SK-N-SH treated with all-trans-retinoic acid at 6 μM for 48 hours (cell line): ENCODE measurements at regions not wholly inside any gene's neighbourhood (a gene's known extent, or its start where the extent isn't known, plus 50 kb on each side); places are given as distances from the start of the nearest gene placed in this dataset.
"Not testable (repeated sequence)": the region's sequence is repeated elsewhere in the genome, so short reads cannot be mapped to it uniquely, and the experiment has no call there.

Source experiments
- ATAC-seq: fragments of 200-7000 bp; cut with Tn5 transposase; 3 replicates; pipeline ENCODE4 v1.9.1; 2020; ENCODE audit warnings: mild to moderate bottlenecking, moderate library complexity
- ARNTL ChIP-seq: fragments of 450-650 bp; formaldehyde crosslinking; IDR thresholded peaks from 2 replicates; pipeline ENCODE4 v1.5.0; 2020; ENCODE audit warnings: low read depth, mild to moderate bottlenecking, moderate library complexity, borderline replicate concordance
- BACH2 ChIP-seq: fragments of 250-450 bp; sonication (Bioruptor Pico); IDR thresholded peaks from 2 replicates; pipeline ENCODE4 v1.9.0; 2021; ENCODE audit warnings: mild to moderate bottlenecking, borderline replicate concordance
- CREB5 ChIP-seq: fragments of 250-450 bp; sonication (Bioruptor Pico); IDR thresholded peaks from 2 replicates; pipeline ENCODE4 v1.5.1; 2020; ENCODE audit warnings: low read depth, mild to moderate bottlenecking, moderate library complexity
- CSDC2 ChIP-seq: fragments of 250-450 bp; sonication (Bioruptor Pico); IDR thresholded peaks from 2 replicates; pipeline ENCODE4 v1.5.0; 2020; ENCODE audit warnings: mild to moderate bottlenecking, moderate library complexity
- CSRNP3 ChIP-seq: fragments of 250-450 bp; sonication (Bioruptor Pico); IDR thresholded peaks from 2 replicates; pipeline ENCODE4 v1.5.1; 2021; ENCODE audit warnings: mild to moderate bottlenecking, moderate library complexity
- ESRRG ChIP-seq: fragments of 250-450 bp; sonication (Bioruptor Pico); IDR thresholded peaks from 2 replicates; pipeline ENCODE4 v1.6.1; 2021; ENCODE audit warnings: mild to moderate bottlenecking
- GLIS3 ChIP-seq: fragments of 250-450 bp; sonication (Bioruptor Pico); IDR thresholded peaks from 2 replicates; pipeline ENCODE4 v1.5.0; 2020; ENCODE audit warnings: mild to moderate bottlenecking, moderate library complexity
- ISL1 ChIP-seq: fragments of 250-450 bp; sonication (Bioruptor Pico); IDR thresholded peaks from 2 replicates; pipeline ENCODE4 v2.1.2; 2022; ENCODE audit warnings: mild to moderate bottlenecking, moderate library complexity
- OSR1 ChIP-seq: fragments of 250-450 bp; sonication (Bioruptor Pico); IDR thresholded peaks from 2 replicates; pipeline ENCODE4 v1.8.0; 2022; ENCODE audit warnings: moderate library complexity, mild to moderate bottlenecking, inconsistent platforms
- PATZ1 ChIP-seq: fragments of 250-450 bp; sonication (Bioruptor Pico); IDR thresholded peaks from 2 replicates; pipeline ENCODE4 v1.8.0; 2020; ENCODE audit warnings: mild to moderate bottlenecking, moderate library complexity, borderline replicate concordance
- POU6F1 ChIP-seq: fragments of 250-450 bp; sonication (Bioruptor Pico); IDR thresholded peaks from 2 replicates; pipeline ENCODE4 v1.8.0; 2021; ENCODE audit warnings: low read depth, mild to moderate bottlenecking, moderate library complexity, borderline replicate concordance
- PPARA ChIP-seq: fragments of 250-450 bp; sonication (Bioruptor Pico); IDR thresholded peaks from 2 replicates; pipeline ENCODE4 v1.5.0; 2020; ENCODE audit warnings: mild to moderate bottlenecking, borderline replicate concordance
- RARB ChIP-seq: fragments of 250-450 bp; sonication (Bioruptor Pico); IDR thresholded peaks from 2 replicates; pipeline ENCODE4 v1.8.0; 2021; ENCODE audit warnings: mild to moderate bottlenecking, moderate library complexity
- SNAI2 ChIP-seq: fragments of 250-450 bp; sonication (Bioruptor Pico); IDR thresholded peaks from 2 replicates; pipeline ENCODE4 v1.5.0; 2020; ENCODE audit warnings: mild to moderate bottlenecking, moderate library complexity
- TCF4 ChIP-seq: fragments of 250-450 bp; sonication (Bioruptor Pico); IDR thresholded peaks from 2 replicates; pipeline ENCODE4 v1.8.0; 2021; ENCODE audit warnings: mild to moderate bottlenecking, moderate library complexity, borderline replicate concordance
- TOX ChIP-seq: fragments of 250-450 bp; sonication (Bioruptor Pico); IDR thresholded peaks from 2 replicates; pipeline ENCODE4 v1.8.0; 2021; ENCODE audit warnings: mild to moderate bottlenecking, moderate library complexity, borderline replicate concordance
- ZC3H10 ChIP-seq: fragments of 250-450 bp; sonication (Bioruptor Pico); IDR thresholded peaks from 2 replicates; pipeline ENCODE4 v1.5.1; 2021; ENCODE audit warnings: mild to moderate bottlenecking, moderate library complexity
- ZFP3 ChIP-seq: fragments of 250-450 bp; sonication (Bioruptor Pico); IDR thresholded peaks from 2 replicates; pipeline ENCODE4 v1.5.0; 2020; ENCODE audit warnings: mild to moderate bottlenecking, moderate library complexity
- ZFP30 ChIP-seq: fragments of 450-650 bp; formaldehyde crosslinking; IDR thresholded peaks from 2 replicates; pipeline ENCODE4 v1.5.0; 2022; ENCODE audit warnings: mild to moderate bottlenecking, moderate library complexity
- ZNF565 ChIP-seq: fragments of 450-650 bp; formaldehyde crosslinking; conservative IDR thresholded peaks from 2 replicates; pipeline ENCODE4 v1.5.0; 2020; ENCODE audit warnings: low read depth, mild to moderate bottlenecking, moderate library complexity
- ZNF70 ChIP-seq: fragments of 450-650 bp; formaldehyde crosslinking; IDR thresholded peaks from 2 replicates; pipeline ENCODE4 v1.5.0; 2020; ENCODE audit warnings: mild to moderate bottlenecking, moderate library complexity
- TF ChIP-seq, protein P1 (sequence below): fragments of 250-450 bp; sonication (Bioruptor Pico); IDR thresholded peaks from 2 replicates; pipeline ENCODE4 v1.5.0; 2020; ENCODE audit warnings: mild to moderate bottlenecking, moderate library complexity

DNA sequence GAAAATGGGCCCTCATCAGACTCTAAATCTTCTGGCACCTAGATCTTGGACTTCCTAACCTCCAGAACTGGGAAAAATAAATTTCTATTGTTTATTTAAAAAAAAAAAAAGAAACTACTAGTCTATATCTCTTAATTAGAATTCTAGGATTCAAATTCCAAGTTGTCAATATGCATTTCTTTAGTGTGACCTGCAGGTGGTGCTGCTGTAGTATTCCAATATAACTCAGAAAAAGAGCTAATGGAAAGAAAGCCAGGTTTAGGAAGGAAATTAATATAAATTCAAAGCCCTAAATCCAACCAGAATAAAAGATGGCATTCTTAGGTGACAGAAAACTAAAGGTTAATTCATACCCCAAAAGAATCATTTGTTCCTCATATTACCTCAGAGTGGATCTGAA lies 80.0 kb upstream of the NALF2 start:
- TF ChIP-seq GLIS3, result no peak
- no peak for TF ChIP-seq RARB (CRISPR knock-in tag)
- TF ChIP-seq ZNF565, result no peak
- TF ChIP-seq BACH2 (CRISPR knock-in tag), result no peak
- TF ChIP-seq ARNTL, result no peak
- TF ChIP-seq, all 23 proteins: peak for 0
- no peak for ATAC-seq

GRCh38 chrX:69422208-69422607 lies 81.9 kb upstream of the NALF2 start:
- not testable (repeated sequence) for ATAC-seq

DNA sequence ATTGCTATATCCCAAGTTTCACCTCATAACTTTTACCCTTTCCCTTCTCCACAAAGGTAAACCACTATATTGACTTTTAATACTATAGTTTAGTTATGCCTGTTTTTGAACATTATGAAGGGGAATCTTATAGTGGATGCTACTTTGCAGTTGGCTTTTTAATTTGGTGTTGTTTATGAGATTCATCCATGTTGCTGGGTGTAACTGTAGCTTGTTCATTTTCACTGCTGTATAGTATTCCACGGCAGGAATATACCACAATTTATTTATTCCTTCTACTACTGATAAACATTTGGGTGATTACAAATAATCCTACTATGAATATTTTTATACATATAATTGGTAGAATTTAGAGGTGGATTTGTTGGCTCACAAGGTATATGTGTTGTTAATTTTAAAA lies 88.4 kb upstream of the NALF2 start:
- no peak for ATAC-seq
- TF ChIP-seq ZC3H10 (CRISPR knock-in tag), result no peak
- no peak for TF ChIP-seq TOX (CRISPR knock-in tag)
- no peak for TF ChIP-seq CSRNP3 (CRISPR knock-in tag)
- TF ChIP-seq ARNTL, result no peak
- no peak for TF ChIP-seq OSR1
- TF ChIP-seq CSDC2 (CRISPR knock-in tag), result no peak
- no peak for TF ChIP-seq PATZ1
- no peak for TF ChIP-seq ZFP30 (CRISPR knock-in tag)
- TF ChIP-seq, protein P1, sequence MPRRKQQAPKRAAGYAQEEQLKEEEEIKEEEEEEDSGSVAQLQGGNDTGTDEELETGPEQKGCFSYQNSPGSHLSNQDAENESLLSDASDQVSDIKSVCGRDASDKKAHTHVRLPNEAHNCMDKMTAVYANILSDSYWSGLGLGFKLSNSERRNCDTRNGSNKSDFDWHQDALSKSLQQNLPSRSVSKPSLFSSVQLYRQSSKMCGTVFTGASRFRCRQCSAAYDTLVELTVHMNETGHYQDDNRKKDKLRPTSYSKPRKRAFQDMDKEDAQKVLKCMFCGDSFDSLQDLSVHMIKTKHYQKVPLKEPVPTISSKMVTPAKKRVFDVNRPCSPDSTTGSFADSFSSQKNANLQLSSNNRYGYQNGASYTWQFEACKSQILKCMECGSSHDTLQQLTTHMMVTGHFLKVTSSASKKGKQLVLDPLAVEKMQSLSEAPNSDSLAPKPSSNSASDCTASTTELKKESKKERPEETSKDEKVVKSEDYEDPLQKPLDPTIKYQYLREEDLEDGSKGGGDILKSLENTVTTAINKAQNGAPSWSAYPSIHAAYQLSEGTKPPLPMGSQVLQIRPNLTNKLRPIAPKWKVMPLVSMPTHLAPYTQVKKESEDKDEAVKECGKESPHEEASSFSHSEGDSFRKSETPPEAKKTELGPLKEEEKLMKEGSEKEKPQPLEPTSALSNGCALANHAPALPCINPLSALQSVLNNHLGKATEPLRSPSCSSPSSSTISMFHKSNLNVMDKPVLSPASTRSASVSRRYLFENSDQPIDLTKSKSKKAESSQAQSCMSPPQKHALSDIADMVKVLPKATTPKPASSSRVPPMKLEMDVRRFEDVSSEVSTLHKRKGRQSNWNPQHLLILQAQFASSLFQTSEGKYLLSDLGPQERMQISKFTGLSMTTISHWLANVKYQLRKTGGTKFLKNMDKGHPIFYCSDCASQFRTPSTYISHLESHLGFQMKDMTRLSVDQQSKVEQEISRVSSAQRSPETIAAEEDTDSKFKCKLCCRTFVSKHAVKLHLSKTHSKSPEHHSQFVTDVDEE (CRISPR knock-in tag), result no peak
- no peak for TF ChIP-seq SNAI2
- TF ChIP-seq ZNF70 (CRISPR knock-in tag), result no peak
- no peak for TF ChIP-seq TCF4 (CRISPR knock-in tag)
- no peak for TF ChIP-seq ZNF565
- TF ChIP-seq ESRRG (CRISPR knock-in tag), result no peak
- TF ChIP-seq ISL1 (CRISPR knock-in tag), result no peak
- no peak for TF ChIP-seq PPARA (CRISPR knock-in tag)
- TF ChIP-seq RARB (CRISPR knock-in tag), result no peak
- TF ChIP-seq CREB5, result no peak
- TF ChIP-seq ZFP3 (CRISPR knock-in tag), result no peak

GRCh38 chrX:69412661-69413060 lies 91.5 kb upstream of the NALF2 start:
- no peak for ATAC-seq
- TF ChIP-seq ZNF565, result no peak
- TF ChIP-seq BACH2 (CRISPR knock-in tag), result no peak
- no peak for TF ChIP-seq CSDC2 (CRISPR knock-in tag)
- TF ChIP-seq POU6F1, result no peak
- TF ChIP-seq SNAI2, result no peak
